Stomach (tissue), 8 donors: ENCODE measurements at regions not wholly inside any gene's neighbourhood (a gene's known extent, or its start where the extent isn't known, plus 50 kb on each side); places are given as distances from the start of the nearest gene placed in this dataset.

Source experiments
- DNase-seq, 2 donors: peaks; one replicate each; pipeline versions ENCODE4 v3.0.0 to v3.0.0-alpha.2; 2013 to 2019
- H3K27ac ChIP-seq, 5 donors: fragments of 200-600 bp in 4 of 5; sonication (generic) in 4 of 5; one replicate each; pipeline ENCODE4 v1.5.1; 2013 to 2019; ENCODE audit warnings: mild to moderate bottlenecking in 1 of 5, moderate library complexity in 1 of 5
- H3K27me3 ChIP-seq, 3 donors: fragments of 200-600 bp; sonication (generic); one replicate each; pipeline ENCODE4 v1.5.1; 2017 to 2019; ENCODE audit warnings: mixed run types in 1 of 3
- H3K36me3 ChIP-seq, 4 donors: fragments of 200-600 bp; sonication (generic); 1 replicate in 3 of 4; 2 replicates in 1 of 4; pipeline ENCODE4 v1.5.1; 2016 to 2019
- H3K4me1 ChIP-seq, 4 donors: fragments of 200-600 bp; sonication (generic); one replicate each; pipeline ENCODE4 v1.5.1; 2016 to 2019
- H3K4me3 ChIP-seq, 4 donors: fragments of 200-600 bp; sonication (generic) in 3 of 4; one replicate each; pipeline ENCODE4 v1.5.1; 2016 to 2019; ENCODE audit warnings: mild to moderate bottlenecking in 1 of 4
- H3K9me3 ChIP-seq, 4 donors: fragments of 200-600 bp; sonication (generic); one replicate each; pipeline ENCODE4 v1.5.1; 2016 to 2019
- CTCF ChIP-seq, 7 experiments: fragments of 450-650 bp in 4 of 7; fragments of 200-600 bp in 3 of 7; sonication (generic) in 3 of 7; IDR thresholded peaks; one replicate each; pipeline ENCODE4 v1.5.1; 2016 to 2019; ENCODE audit warnings: antibody characterized with exemption in 7 of 7, control low read depth in 2 of 7, mild to moderate bottlenecking in 1 of 7
- EP300 ChIP-seq: sonication (generic); formaldehyde crosslinking; IDR thresholded peaks from one replicate; pipeline ENCODE4 v1.6.1; 2017; ENCODE audit warnings: antibody characterized with exemption
- POLR2A ChIP-seq, 4 donors: fragments of 450-650 bp; IDR thresholded peaks; one replicate each; pipeline ENCODE4 v1.6.1; 2016; ENCODE audit warnings: antibody characterized with exemption in 4 of 4, control low read depth in 2 of 4, mild to moderate bottlenecking in 1 of 4, moderate library complexity in 1 of 4
- POLR2AphosphoS5 ChIP-seq, 3 donors: sonication (generic); formaldehyde crosslinking; IDR thresholded peaks; one replicate each; pipeline ENCODE4 v1.6.1; 2016; ENCODE audit warnings: antibody characterized with exemption in 3 of 3
- WGBS, 5 donors: extraction: QIAGEN DNeasy Blood & Tissue Kit in 3 of 5; methylation state at CpG; one replicate each; pipeline versions ENCODE4 v1.1.5 to v1.1.7; 2013 to 2018; 5-methylcytosine and 5-hydroxymethylcytosine counted together
- intact Hi-C: fragments of 100-400 bp; cut with DNase I; formaldehyde crosslinking; loops from one replicate; pipeline ENCODE4 v1.15.1; 2023; ENCODE audit warnings: low total_unique reads
- donor health status: healthy with polysubstance abuse.
- donor health status: Bipolar disorder and iron deficiency.
- donor health status: healthy.

GRCh38 chr2:235305678-235306077, 188.2 kb upstream of the AGAP1 start:
- Histone ChIP-seq H3K9me3 (no peaks in the 10 kb centered on the region), H3K27me3 (peaks cover 0 to 37% (median 3%) of the 10 kb centered on the region in 3 donors), H3K4me1 (no peaks in the 10 kb centered on the region), H3K36me3 (no peaks in the 10 kb centered on the region), H3K27ac (no peak overlapping the region), H3K4me3 (no peak overlapping the region)
- TF ChIP-seq EP300 (no peak), POLR2AphosphoS5 (IDR thresholded peaks at IDR 0.05) (no peak), CTCF (IDR thresholded peaks at IDR 0.05) (no peak), POLR2A (IDR thresholded peaks at IDR 0.05) (no peak)
- intact Hi-C loops = no loop called here
- no peak for DNase-seq
- WGBS, 5 donors = 75 to 86% (median 79%) methylated on average over 2 to 6 of the region's 6 CpGs

GRCh38 chr2:235311044-235311443, 182.8 kb upstream of the AGAP1 start:
- Histone ChIP-seq H3K4me3 (no peak overlapping the region), H3K9me3 (peaks cover 0 to 8% (median 6%) of the 10 kb centered on the region in 4 donors), H3K4me1 (no peaks in the 10 kb centered on the region), H3K27ac (no peak overlapping the region), H3K36me3 (no peaks in the 10 kb centered on the region), H3K27me3 (peaks cover 0 to 1% (median 0%) of the 10 kb centered on the region in 3 donors)
- WGBS, 5 donors = 91 to 97% (median 96%) methylated on average over 4 of the region's 4 CpGs
- no peak for TF ChIP-seq CTCF (IDR thresholded peaks at IDR 0.05)
- no peak for TF ChIP-seq POLR2A (IDR thresholded peaks at IDR 0.05)
- TF ChIP-seq EP300 = no peak
- TF ChIP-seq POLR2AphosphoS5 (IDR thresholded peaks at IDR 0.05) = no peak
- no peak for DNase-seq
- intact Hi-C loops = no loop called here

- Histone ChIP-seq H3K4me1 (no peaks in the 10 kb centered on the region), H3K9me3 (peaks cover 0 to 8% (median 6%) of the 10 kb centered on the region in 4 donors), H3K27ac (no peak overlapping the region), H3K36me3 (no peaks in the 10 kb centered on the region), H3K4me3 (no peak overlapping the region), H3K27me3 (no peaks in the 10 kb centered on the region)
- intact Hi-C loops = no loop called here
- no peak for TF ChIP-seq CTCF (IDR thresholded peaks at IDR 0.05)
- TF ChIP-seq EP300 = no peak
- peak in 1 of 2 donors; percentile 44 for DNase-seq
- WGBS, 5 donors = 15 to 37% (median 27%) methylated on average over 2 of the region's 2 CpGs
These were observed 181.3 kb upstream of the AGAP1 start for GRCh38 chr2:235312571-235312970.

GRCh38 chr2:235314371-235314930, 179.4 kb upstream of the AGAP1 start:
- WGBS, 5 donors = 68 to 81% (median 73%) methylated on average over 8 to 11 of the region's 11 CpGs
- DNase-seq = peak in 1 of 2 donors; percentile 45
- Histone ChIP-seq H3K4me1 (no peaks in the 10 kb centered on the region), H3K9me3 (peaks cover 0 to 8% (median 6%) of the 10 kb centered on the region in 4 donors), H3K36me3 (no peaks in the 10 kb centered on the region), H3K27me3 (no peaks in the 10 kb centered on the region), H3K4me3 (no peak overlapping the region), H3K27ac (no peak overlapping the region)
- intact Hi-C loops = no loop called here
- TF ChIP-seq POLR2A (IDR thresholded peaks at IDR 0.05) (no peak), CTCF (IDR thresholded peaks at IDR 0.05) (no peak), POLR2AphosphoS5 (IDR thresholded peaks at IDR 0.05) (no peak), EP300 (no peak)
